ENCODE measurements at regions not wholly inside any gene's neighbourhood (a gene's known extent, or its start where the extent isn't known, plus 50 kb on each side); places are given as distances from the start of the nearest gene placed in this dataset.
A peak's percentile ranks its signal among the peaks of the same experiment; 100 is the strongest.

DNA sequence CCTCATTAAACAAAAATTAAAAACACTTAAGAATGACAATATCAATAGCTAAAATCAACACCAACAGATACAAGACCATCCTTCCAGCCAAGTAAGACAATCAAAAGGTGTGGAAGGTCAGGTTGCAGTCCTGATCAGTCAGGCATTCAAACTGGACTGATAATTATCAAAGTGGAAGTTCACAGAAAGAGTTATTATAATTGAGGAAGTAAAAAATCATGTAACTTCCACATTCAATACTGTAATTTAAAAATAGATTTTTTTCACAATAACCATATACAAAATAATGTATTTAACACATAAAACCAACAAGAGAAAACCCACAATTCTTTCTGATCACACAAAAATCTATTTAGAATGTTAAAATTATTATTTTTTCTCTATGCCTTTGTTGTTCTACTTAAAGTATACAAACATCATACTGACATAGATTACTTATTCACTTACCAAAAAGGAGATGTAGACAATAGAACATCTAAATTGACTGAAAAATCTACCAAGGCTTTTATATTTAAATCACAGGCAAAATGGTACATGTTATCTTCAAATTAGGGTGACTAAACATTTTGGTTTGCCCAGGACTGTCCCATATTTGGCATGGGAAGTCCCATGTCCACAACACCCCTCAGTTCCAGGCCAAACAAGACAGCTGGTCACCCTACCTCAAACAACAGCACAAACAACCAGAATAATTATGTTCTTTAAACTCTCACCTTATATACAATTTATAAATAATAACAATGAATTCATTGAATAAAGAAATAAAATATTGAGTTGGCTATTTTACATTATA, 142.5 kb upstream of the SLC24A2 start:
- no peak overlapping the region for H3K27ac ChIP-seq (ENCODE audit: low read length)
- H3K9me3 ChIP-seq (ENCODE audit: control insufficient read depth, insufficient read depth, low read length) = no peaks in the 10 kb centered on the region
- H3K36me3 ChIP-seq (ENCODE audit: control insufficient read depth, insufficient read depth, low read length) = no peaks in the 10 kb centered on the region
- DNase-seq (ENCODE audit: low read depth, low spot score) = no peak
- H3K4me1 ChIP-seq (ENCODE audit: control insufficient read depth, insufficient read depth, low read length) = peaks cover 2% of the 10 kb centered on the region; the same call in 1 of the 2 replicates
- no peaks in the 10 kb centered on the region for H3K27me3 ChIP-seq (ENCODE audit: control insufficient read depth, insufficient read depth, low read length)
- H3K4me3 ChIP-seq (ENCODE audit: low read length) = no peak overlapping the region

DNA sequence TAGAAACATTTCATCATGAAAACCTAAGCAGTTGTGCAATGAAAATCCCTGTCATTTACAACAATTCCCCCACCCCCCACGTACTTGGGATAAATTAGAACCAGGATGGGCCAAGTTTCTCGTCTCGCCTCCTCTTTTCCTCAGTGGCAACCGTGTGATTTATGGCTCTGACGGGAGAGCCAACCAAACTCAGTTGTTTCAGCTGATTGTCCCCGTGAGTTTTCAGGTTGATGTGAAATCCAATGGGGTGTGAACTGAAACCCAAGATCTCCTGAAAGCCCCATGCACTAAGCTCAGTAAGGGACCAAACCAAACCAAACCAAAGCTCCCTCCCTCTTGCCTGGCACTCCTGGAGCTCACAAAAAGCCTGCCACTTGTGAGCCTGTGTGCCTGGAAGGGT, 138.7 kb upstream of the SLC24A2 start:
- H3K27me3 ChIP-seq (ENCODE audit: control insufficient read depth, insufficient read depth, low read length) = no peaks in the 10 kb centered on the region
- WGBS (ENCODE audit: insufficient coverage, insufficient read length) = no CpG with 5 or more reads among the region's 6 CpGs
- no peak for DNase-seq (ENCODE audit: low read depth, low spot score)
- no peak overlapping the region for H3K4me3 ChIP-seq (ENCODE audit: low read length)
- H3K27ac ChIP-seq (ENCODE audit: low read length) = no peak overlapping the region
- no peaks in the 10 kb centered on the region for H3K36me3 ChIP-seq (ENCODE audit: control insufficient read depth, insufficient read depth, low read length)
- H3K9me3 ChIP-seq (ENCODE audit: control insufficient read depth, insufficient read depth, low read length) = no peaks in the 10 kb centered on the region
- no peaks in the 10 kb centered on the region for H3K4me1 ChIP-seq (ENCODE audit: control insufficient read depth, insufficient read depth, low read length)

DNA sequence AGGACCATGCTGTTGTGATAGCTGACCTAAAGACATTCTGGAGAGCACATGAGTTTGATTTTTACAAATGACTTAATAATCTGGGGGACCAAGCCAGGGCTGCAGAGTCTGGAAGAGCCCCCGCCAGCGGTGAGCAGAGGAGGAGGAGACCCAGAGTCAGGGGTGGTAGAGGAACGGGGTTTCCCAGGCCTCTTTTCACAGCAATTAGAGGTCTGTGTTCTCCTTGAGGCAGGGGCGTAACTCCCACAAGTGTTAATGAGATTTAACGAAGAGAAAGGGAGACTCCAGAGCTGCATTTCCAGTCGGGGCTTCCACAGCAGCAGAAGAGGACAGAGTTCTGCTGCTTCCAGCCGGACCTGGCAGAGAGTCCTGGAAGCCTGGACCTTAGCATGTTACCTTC, 137.9 kb upstream of the SLC24A2 start:
- no peak overlapping the region for H3K4me3 ChIP-seq (ENCODE audit: low read length)
- no peak for DNase-seq (ENCODE audit: low read depth, low spot score)
- no peaks in the 10 kb centered on the region for H3K4me1 ChIP-seq (ENCODE audit: control insufficient read depth, insufficient read depth, low read length)
- no peak overlapping the region for H3K27ac ChIP-seq (ENCODE audit: low read length)
- H3K27me3 ChIP-seq (ENCODE audit: control insufficient read depth, insufficient read depth, low read length) = no peaks in the 10 kb centered on the region
- no peaks in the 10 kb centered on the region for H3K36me3 ChIP-seq (ENCODE audit: control insufficient read depth, insufficient read depth, low read length)
- no peaks in the 10 kb centered on the region for H3K9me3 ChIP-seq (ENCODE audit: control insufficient read depth, insufficient read depth, low read length)
- no CpG with 5 or more reads among the region's 7 CpGs for WGBS (ENCODE audit: insufficient coverage, insufficient read length)

DNA sequence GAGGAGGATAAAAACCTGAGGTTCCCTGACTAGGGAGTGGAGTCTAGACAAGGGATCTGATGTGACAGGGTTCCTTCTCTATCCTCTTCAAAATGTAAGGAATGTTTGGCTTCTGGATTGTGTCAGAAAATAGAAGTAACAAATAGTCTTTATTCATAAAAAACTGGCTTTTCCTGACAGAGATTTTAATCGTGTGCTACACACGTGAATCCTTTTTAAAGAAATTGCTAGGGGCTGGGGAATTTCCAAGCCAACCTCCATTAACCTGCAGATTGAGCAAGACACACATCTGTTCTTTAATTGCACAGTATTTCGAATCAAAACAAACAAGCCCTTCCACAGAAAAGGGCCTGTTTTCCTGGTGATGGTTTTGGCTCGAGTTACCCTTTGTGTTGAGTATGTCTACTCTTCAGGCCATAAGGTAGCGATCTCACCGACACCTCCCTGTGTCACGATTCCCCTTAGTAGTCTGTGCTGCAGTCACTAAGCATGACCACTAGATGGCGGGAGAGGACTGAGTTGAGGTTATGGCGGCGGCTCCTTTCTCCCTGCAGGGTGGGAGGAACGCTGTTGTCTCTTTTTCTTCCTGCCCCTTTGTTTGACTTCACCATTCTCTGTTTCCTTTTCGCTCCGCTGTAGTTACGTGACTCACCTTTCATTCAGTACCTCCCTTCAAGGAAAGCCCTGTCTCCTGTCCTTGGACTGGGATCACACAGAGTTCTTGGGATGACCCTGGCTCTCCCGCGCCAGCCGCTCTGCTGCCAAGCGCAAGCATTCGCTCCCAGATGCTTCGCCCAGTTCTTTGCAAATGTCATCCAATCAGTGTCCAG, 137.1 kb upstream of the SLC24A2 start:
- no peaks in the 10 kb centered on the region for H3K4me1 ChIP-seq (ENCODE audit: control insufficient read depth, insufficient read depth, low read length)
- H3K27me3 ChIP-seq (ENCODE audit: control insufficient read depth, insufficient read depth, low read length) = no peaks in the 10 kb centered on the region
- peak; percentile 82 for DNase-seq (ENCODE audit: low read depth, low spot score)
- no peak overlapping the region; the same call in 1 of the 2 replicates for H3K4me3 ChIP-seq (ENCODE audit: low read length)
- no peaks in the 10 kb centered on the region for H3K36me3 ChIP-seq (ENCODE audit: control insufficient read depth, insufficient read depth, low read length)
- no peaks in the 10 kb centered on the region for H3K9me3 ChIP-seq (ENCODE audit: control insufficient read depth, insufficient read depth, low read length)
- WGBS (ENCODE audit: insufficient coverage, insufficient read length) = no CpG with 5 or more reads among the region's 20 CpGs
- H3K27ac ChIP-seq (ENCODE audit: low read length) = no peak overlapping the region

DNA sequence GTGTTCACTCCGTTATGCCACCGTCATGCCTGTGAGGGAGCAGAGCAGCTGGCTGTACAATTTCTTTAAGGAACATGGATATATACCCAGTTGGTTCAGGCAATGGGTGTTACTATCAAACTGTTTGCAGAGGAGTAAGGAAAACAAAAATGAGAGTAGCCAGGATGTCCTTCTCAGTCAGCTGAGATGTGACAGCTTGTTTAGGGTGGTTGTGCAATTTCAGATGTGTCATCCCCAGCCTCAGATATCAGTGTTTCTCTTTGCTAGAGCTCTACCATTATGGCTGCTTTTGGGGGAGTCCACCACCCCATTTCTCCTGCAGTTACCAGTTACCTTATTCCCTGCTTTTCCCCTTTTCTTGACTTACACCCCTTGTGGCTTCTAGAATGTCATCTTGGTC, 135.2 kb upstream of the SLC24A2 start:
- H3K4me1 ChIP-seq (ENCODE audit: control insufficient read depth, insufficient read depth, low read length) = no peaks in the 10 kb centered on the region
- DNase-seq (ENCODE audit: low read depth, low spot score) = no peak
- no peaks in the 10 kb centered on the region for H3K9me3 ChIP-seq (ENCODE audit: control insufficient read depth, insufficient read depth, low read length)
- no CpG with 5 or more reads among the region's 2 CpGs for WGBS (ENCODE audit: insufficient coverage, insufficient read length)
- no peaks in the 10 kb centered on the region for H3K27me3 ChIP-seq (ENCODE audit: control insufficient read depth, insufficient read depth, low read length)
- no peak overlapping the region for H3K4me3 ChIP-seq (ENCODE audit: low read length)
- H3K36me3 ChIP-seq (ENCODE audit: control insufficient read depth, insufficient read depth, low read length) = no peaks in the 10 kb centered on the region
- no peak overlapping the region for H3K27ac ChIP-seq (ENCODE audit: low read length)

DNA sequence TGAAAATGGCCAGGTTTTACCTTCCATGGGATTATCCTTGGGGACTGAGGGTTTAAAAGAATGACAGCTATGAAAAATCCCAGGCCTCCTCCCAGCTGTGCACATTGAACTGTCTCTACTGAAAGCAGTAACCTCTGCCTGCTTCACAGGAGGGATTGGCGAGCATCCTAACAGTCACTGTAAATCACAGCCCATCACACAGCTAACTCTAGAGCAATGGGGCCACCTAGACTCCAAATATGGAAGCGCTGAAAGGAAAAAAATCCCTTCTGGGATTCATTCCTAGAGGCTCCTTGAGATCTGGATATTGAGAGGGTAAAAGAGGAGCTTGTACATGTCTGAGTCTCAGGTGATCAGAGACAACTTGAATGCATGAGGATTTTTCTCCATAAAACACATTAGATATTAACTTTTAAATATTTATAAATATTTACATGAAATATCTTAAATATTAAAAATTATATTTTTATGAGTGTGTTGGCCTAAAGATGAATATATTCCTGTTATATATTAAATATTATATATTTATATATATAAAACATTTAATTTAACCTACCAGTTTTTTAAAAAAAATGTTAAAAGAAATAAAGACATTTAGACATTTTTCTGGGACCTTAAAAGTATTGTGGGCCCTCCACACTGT, 133.8 kb upstream of the SLC24A2 start:
- WGBS (ENCODE audit: insufficient coverage, insufficient read length) = no CpG with 5 or more reads among the region's 2 CpGs
- H3K9me3 ChIP-seq (ENCODE audit: control insufficient read depth, insufficient read depth, low read length) = no peaks in the 10 kb centered on the region
- no peak overlapping the region for H3K4me3 ChIP-seq (ENCODE audit: low read length)
- no peaks in the 10 kb centered on the region for H3K4me1 ChIP-seq (ENCODE audit: control insufficient read depth, insufficient read depth, low read length)
- no peaks in the 10 kb centered on the region for H3K36me3 ChIP-seq (ENCODE audit: control insufficient read depth, insufficient read depth, low read length)
- H3K27ac ChIP-seq (ENCODE audit: low read length) = no peak overlapping the region
- no peaks in the 10 kb centered on the region for H3K27me3 ChIP-seq (ENCODE audit: control insufficient read depth, insufficient read depth, low read length)
- DNase-seq (ENCODE audit: low read depth, low spot score) = peak; percentile 61

DNA sequence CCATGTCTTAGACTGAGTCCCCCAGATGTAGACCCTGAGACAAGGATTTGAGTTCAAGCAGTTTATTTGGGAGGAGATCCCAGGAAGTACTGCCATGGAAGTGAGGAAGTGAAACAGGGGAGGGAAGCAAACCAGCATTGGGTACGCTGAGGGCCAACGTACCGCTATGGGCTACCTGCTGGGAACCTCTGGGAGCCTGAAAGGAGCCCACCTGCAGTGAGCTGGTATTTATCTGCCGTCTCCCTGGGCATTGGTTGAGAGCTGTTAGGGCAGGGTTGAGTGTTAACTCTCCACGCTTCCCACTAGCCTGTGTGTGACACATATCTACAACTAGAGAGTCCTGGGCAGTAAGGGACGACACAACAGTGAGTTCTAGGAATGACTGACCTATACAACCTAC, 131.6 kb upstream of the SLC24A2 start:
- Histone ChIP-seq H3K4me3 (ENCODE audit: low read length) (no peak overlapping the region), H3K27ac (ENCODE audit: low read length) (no peak overlapping the region), H3K36me3 (ENCODE audit: control insufficient read depth, insufficient read depth, low read length) (no peaks in the 10 kb centered on the region), H3K27me3 (ENCODE audit: control insufficient read depth, insufficient read depth, low read length) (no peaks in the 10 kb centered on the region), H3K9me3 (ENCODE audit: control insufficient read depth, insufficient read depth, low read length) (no peaks in the 10 kb centered on the region), H3K4me1 (ENCODE audit: control insufficient read depth, insufficient read depth, low read length) (no peaks in the 10 kb centered on the region)
- no CpG with 5 or more reads among the region's 6 CpGs for WGBS (ENCODE audit: insufficient coverage, insufficient read length)
- no peak for DNase-seq (ENCODE audit: low read depth, low spot score)

DNA sequence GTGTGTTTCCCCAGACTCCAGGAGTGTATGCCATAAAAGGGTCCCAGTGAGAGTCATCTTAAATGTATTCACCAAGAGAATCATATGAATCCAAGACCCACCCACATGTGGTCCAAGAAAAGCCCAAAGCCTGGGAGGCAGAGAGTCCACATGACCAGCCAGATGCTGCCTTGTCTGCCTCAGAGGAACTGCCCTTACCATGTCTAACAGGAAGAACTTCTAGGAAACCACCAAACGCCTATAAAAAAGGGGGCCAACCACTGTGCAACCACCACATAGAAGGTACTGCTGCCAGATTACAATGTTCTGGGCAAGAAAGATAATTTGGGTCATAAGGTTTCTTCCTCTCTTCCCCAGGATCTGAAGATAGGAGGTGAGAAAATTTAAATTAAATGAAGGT, 129.8 kb upstream of the SLC24A2 start:
- Histone ChIP-seq H3K27me3 (ENCODE audit: control insufficient read depth, insufficient read depth, low read length) (no peaks in the 10 kb centered on the region), H3K4me1 (ENCODE audit: control insufficient read depth, insufficient read depth, low read length) (no peaks in the 10 kb centered on the region), H3K9me3 (ENCODE audit: control insufficient read depth, insufficient read depth, low read length) (no peaks in the 10 kb centered on the region), H3K27ac (ENCODE audit: low read length) (no peak overlapping the region), H3K4me3 (ENCODE audit: low read length) (no peak overlapping the region), H3K36me3 (ENCODE audit: control insufficient read depth, insufficient read depth, low read length) (no peaks in the 10 kb centered on the region)
- DNase-seq (ENCODE audit: low read depth, low spot score) = no peak
- no CpG with 5 or more reads among the region's 1 CpG for WGBS (ENCODE audit: insufficient coverage, insufficient read length)

DNA sequence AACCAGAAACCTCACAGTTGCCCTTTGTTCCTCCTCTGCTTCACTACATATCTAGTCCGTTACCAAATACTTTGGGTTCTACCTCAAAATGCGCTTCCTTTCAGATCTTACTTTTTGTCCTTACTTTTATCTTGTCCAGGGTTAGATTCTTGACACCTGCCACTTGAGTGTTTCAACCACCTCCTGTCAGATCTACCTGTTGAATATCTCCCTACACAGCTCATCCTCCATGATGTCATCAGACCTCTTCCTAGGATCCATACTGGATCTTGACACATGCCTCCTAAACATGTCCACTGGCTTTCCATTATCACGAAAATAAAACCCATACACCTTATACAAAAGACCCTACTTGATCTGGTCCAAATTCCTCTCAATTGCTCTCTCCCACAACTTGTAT, 125.2 kb upstream of the SLC24A2 start:
- no CpG with 5 or more reads among the region's 3 CpGs for WGBS (ENCODE audit: insufficient coverage, insufficient read length)
- Histone ChIP-seq H3K27ac (ENCODE audit: low read length) (no peak overlapping the region), H3K4me3 (ENCODE audit: low read length) (no peak overlapping the region), H3K4me1 (ENCODE audit: control insufficient read depth, insufficient read depth, low read length) (no peaks in the 10 kb centered on the region), H3K27me3 (ENCODE audit: control insufficient read depth, insufficient read depth, low read length) (no peaks in the 10 kb centered on the region), H3K9me3 (ENCODE audit: control insufficient read depth, insufficient read depth, low read length) (no peaks in the 10 kb centered on the region), H3K36me3 (ENCODE audit: control insufficient read depth, insufficient read depth, low read length) (no peaks in the 10 kb centered on the region)
- DNase-seq (ENCODE audit: low read depth, low spot score) = no peak

DNA sequence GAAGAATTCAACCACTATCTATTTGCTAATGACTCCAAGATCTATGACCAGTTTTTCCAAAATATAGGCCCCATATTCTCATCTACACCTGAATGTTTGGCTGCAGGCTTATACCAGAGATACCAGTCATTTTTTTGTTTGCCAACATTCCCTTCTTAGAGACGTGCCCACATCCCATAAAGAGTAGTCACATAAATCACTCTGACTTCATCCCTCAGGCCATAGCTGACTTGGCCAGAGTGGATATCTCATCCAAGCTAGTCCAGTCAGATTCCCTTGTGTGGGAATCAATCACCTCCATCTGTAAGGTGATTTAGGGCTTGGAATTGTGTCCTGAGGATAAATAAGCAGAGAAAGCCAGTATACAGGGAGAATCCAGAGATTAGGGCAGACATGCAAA, 124.3 kb upstream of the SLC24A2 start:
- H3K27ac ChIP-seq (ENCODE audit: low read length) = no peak overlapping the region
- no peak overlapping the region for H3K4me3 ChIP-seq (ENCODE audit: low read length)
- H3K36me3 ChIP-seq (ENCODE audit: control insufficient read depth, insufficient read depth, low read length) = no peaks in the 10 kb centered on the region
- no CpG with 5 or more reads among the region's 1 CpG for WGBS (ENCODE audit: insufficient coverage, insufficient read length)
- DNase-seq (ENCODE audit: low read depth, low spot score) = no peak
- H3K9me3 ChIP-seq (ENCODE audit: control insufficient read depth, insufficient read depth, low read length) = no peaks in the 10 kb centered on the region
- no peaks in the 10 kb centered on the region for H3K27me3 ChIP-seq (ENCODE audit: control insufficient read depth, insufficient read depth, low read length)
- H3K4me1 ChIP-seq (ENCODE audit: control insufficient read depth, insufficient read depth, low read length) = no peaks in the 10 kb centered on the region

All from iPS DF 6.9 (cell line).